ENCODE measurements at regions not wholly inside any gene's neighbourhood (a gene's known extent, or its start where the extent isn't known, plus 50 kb on each side); places are given as distances from the start of the nearest gene placed in this dataset.
"Not testable (repeated sequence)": the region's sequence is repeated elsewhere in the genome, so short reads cannot be mapped to it uniquely, and the experiment has no call there.

- Histone ChIP-seq H3K4me3 (ENCODE audit: low read length in 3 of 3) (no peak overlapping the region), H3K9ac (ENCODE audit: low read depth in 1 of 3, low read length in 3 of 3) (no peak overlapping the region), H3K27me3 (ENCODE audit: control insufficient read depth in 3 of 3, insufficient read depth in 3 of 3, low read length in 3 of 3) (peaks cover 0 to 8% (median 0%) of the 10 kb centered on the region in 3 donors), H3K36me3 (ENCODE audit: control insufficient read depth in 3 of 3, insufficient read depth in 3 of 3, low read length in 3 of 3) (no peaks in the 10 kb centered on the region), H3K4me1 (ENCODE audit: control insufficient read depth in 3 of 3, insufficient read depth in 3 of 3, low read length in 3 of 3) (no peaks in the 10 kb centered on the region), H3K9me3 (ENCODE audit: control insufficient read depth in 3 of 3, low read length in 3 of 3) (no peaks in the 10 kb centered on the region), H3K27ac (ENCODE audit: low read depth, low read length) (no peak overlapping the region)
These were observed 151.8 kb downstream of the ANKRD30BL start for GRCh38 chr2:132009874-132010521.

- Histone ChIP-seq H3K9me3 (ENCODE audit: control insufficient read depth in 3 of 3, low read length in 3 of 3) (no peaks in the 10 kb centered on the region), H3K27ac (ENCODE audit: low read depth, low read length) (no peak overlapping the region), H3K36me3 (ENCODE audit: control insufficient read depth in 3 of 3, insufficient read depth in 3 of 3, low read length in 3 of 3) (no peaks in the 10 kb centered on the region), H3K4me1 (ENCODE audit: control insufficient read depth in 3 of 3, insufficient read depth in 3 of 3, low read length in 3 of 3) (no peaks in the 10 kb centered on the region), H3K9ac (ENCODE audit: low read depth in 1 of 3, low read length in 3 of 3) (no peak overlapping the region), H3K27me3 (ENCODE audit: control insufficient read depth in 3 of 3, insufficient read depth in 3 of 3, low read length in 3 of 3) (peaks cover 0 to 8% (median 0%) of the 10 kb centered on the region in 3 donors), H3K4me3 (ENCODE audit: low read length in 3 of 3) (no peak overlapping the region)
These were observed 152.4 kb downstream of the ANKRD30BL start for GRCh38 chr2:132009177-132009873.

- not testable (repeated sequence) for H3K27ac ChIP-seq (ENCODE audit: low read depth, low read length); H3K27me3 ChIP-seq (ENCODE audit: control insufficient read depth in 3 of 3, insufficient read depth in 3 of 3, low read length in 3 of 3); H3K9ac ChIP-seq (ENCODE audit: low read depth in 1 of 3, low read length in 3 of 3); H3K9me3 ChIP-seq (ENCODE audit: control insufficient read depth in 3 of 3, low read length in 3 of 3); H3K36me3 ChIP-seq (ENCODE audit: control insufficient read depth in 3 of 3, insufficient read depth in 3 of 3, low read length in 3 of 3); H3K4me3 ChIP-seq (ENCODE audit: low read length in 3 of 3); H3K4me1 ChIP-seq (ENCODE audit: control insufficient read depth in 3 of 3, insufficient read depth in 3 of 3, low read length in 3 of 3)
These were observed 171.0 kb downstream of the ANKRD30BL start for GRCh38 chr2:131990751-131991150.

GRCh38 chr2:131966671-131967070, 195.1 kb downstream of the ANKRD30BL start:
- not testable (repeated sequence) for H3K36me3 ChIP-seq (ENCODE audit: control insufficient read depth in 3 of 3, insufficient read depth in 3 of 3, low read length in 3 of 3); H3K9ac ChIP-seq (ENCODE audit: low read depth in 1 of 3, low read length in 3 of 3); H3K4me3 ChIP-seq (ENCODE audit: low read length in 3 of 3)

GRCh38 chr2:131966256-131966655, 195.5 kb downstream of the ANKRD30BL start:
- no peaks in the 10 kb centered on the region for H3K36me3 ChIP-seq (ENCODE audit: control insufficient read depth in 3 of 3, insufficient read depth in 3 of 3, low read length in 3 of 3)
- no peaks in the 10 kb centered on the region for H3K27me3 ChIP-seq (ENCODE audit: control insufficient read depth in 3 of 3, insufficient read depth in 3 of 3, low read length in 3 of 3)
- H3K9ac ChIP-seq (ENCODE audit: low read depth in 1 of 3, low read length in 3 of 3): no peak overlapping the region
- no peaks in the 10 kb centered on the region for H3K4me1 ChIP-seq (ENCODE audit: control insufficient read depth in 3 of 3, insufficient read depth in 3 of 3, low read length in 3 of 3)
- H3K4me3 ChIP-seq (ENCODE audit: low read length in 3 of 3): no peak overlapping the region
- no peaks in the 10 kb centered on the region for H3K9me3 ChIP-seq (ENCODE audit: control insufficient read depth in 3 of 3, low read length in 3 of 3)
- no peak overlapping the region for H3K27ac ChIP-seq (ENCODE audit: low read depth, low read length)

More at GRCh38 chr2:131966671-131967070, 195.1 kb downstream of the ANKRD30BL start:
- not testable (repeated sequence) for H3K4me1 ChIP-seq (ENCODE audit: control insufficient read depth in 3 of 3, insufficient read depth in 3 of 3, low read length in 3 of 3); H3K27ac ChIP-seq (ENCODE audit: low read depth, low read length); H3K9me3 ChIP-seq (ENCODE audit: control insufficient read depth in 3 of 3, low read length in 3 of 3); H3K27me3 ChIP-seq (ENCODE audit: control insufficient read depth in 3 of 3, insufficient read depth in 3 of 3, low read length in 3 of 3)

- H3K4me1 ChIP-seq (ENCODE audit: control insufficient read depth in 3 of 3, insufficient read depth in 3 of 3, low read length in 3 of 3); H3K9ac ChIP-seq (ENCODE audit: low read depth in 1 of 3, low read length in 3 of 3); H3K27me3 ChIP-seq (ENCODE audit: control insufficient read depth in 3 of 3, insufficient read depth in 3 of 3, low read length in 3 of 3); H3K36me3 ChIP-seq (ENCODE audit: control insufficient read depth in 3 of 3, insufficient read depth in 3 of 3, low read length in 3 of 3); H3K9me3 ChIP-seq (ENCODE audit: control insufficient read depth in 3 of 3, low read length in 3 of 3); H3K27ac ChIP-seq (ENCODE audit: low read depth, low read length); H3K4me3 ChIP-seq (ENCODE audit: low read length in 3 of 3): not testable (repeated sequence)
These were observed 203.6 kb downstream of the ANKRD30BL start for GRCh38 chr2:131958019-131958609.

- not testable (repeated sequence) for H3K9ac ChIP-seq (ENCODE audit: low read depth in 1 of 3, low read length in 3 of 3); H3K4me1 ChIP-seq (ENCODE audit: control insufficient read depth in 3 of 3, insufficient read depth in 3 of 3, low read length in 3 of 3); H3K9me3 ChIP-seq (ENCODE audit: control insufficient read depth in 3 of 3, low read length in 3 of 3)
These were observed 213.1 kb downstream of the ANKRD30BL start for GRCh38 chr2:131948641-131949040.

GRCh38 chr2:131923287-131923686, 238.5 kb downstream of the ANKRD30BL start:
- not testable (repeated sequence) for H3K27me3 ChIP-seq (ENCODE audit: control insufficient read depth in 3 of 3, insufficient read depth in 3 of 3, low read length in 3 of 3); H3K4me1 ChIP-seq (ENCODE audit: control insufficient read depth in 3 of 3, insufficient read depth in 3 of 3, low read length in 3 of 3); H3K9ac ChIP-seq (ENCODE audit: low read depth in 1 of 3, low read length in 3 of 3); H3K27ac ChIP-seq (ENCODE audit: low read depth, low read length); H3K4me3 ChIP-seq (ENCODE audit: low read length in 3 of 3); H3K9me3 ChIP-seq (ENCODE audit: control insufficient read depth in 3 of 3, low read length in 3 of 3); H3K36me3 ChIP-seq (ENCODE audit: control insufficient read depth in 3 of 3, insufficient read depth in 3 of 3, low read length in 3 of 3)

More at GRCh38 chr2:131948641-131949040, 213.1 kb downstream of the ANKRD30BL start:
- not testable (repeated sequence) for H3K27me3 ChIP-seq (ENCODE audit: control insufficient read depth in 3 of 3, insufficient read depth in 3 of 3, low read length in 3 of 3); H3K4me3 ChIP-seq (ENCODE audit: low read length in 3 of 3); H3K36me3 ChIP-seq (ENCODE audit: control insufficient read depth in 3 of 3, insufficient read depth in 3 of 3, low read length in 3 of 3); H3K27ac ChIP-seq (ENCODE audit: low read depth, low read length)

- H3K27ac ChIP-seq (ENCODE audit: low read depth, low read length): not testable (repeated sequence)
These were observed 238.9 kb downstream of the ANKRD30BL start for GRCh38 chr2:131922854-131923253.

More at GRCh38 chr2:131922854-131923253, 238.9 kb downstream of the ANKRD30BL start:
- H3K4me1 ChIP-seq (ENCODE audit: control insufficient read depth in 3 of 3, insufficient read depth in 3 of 3, low read length in 3 of 3); H3K4me3 ChIP-seq (ENCODE audit: low read length in 3 of 3); H3K9me3 ChIP-seq (ENCODE audit: control insufficient read depth in 3 of 3, low read length in 3 of 3); H3K27me3 ChIP-seq (ENCODE audit: control insufficient read depth in 3 of 3, insufficient read depth in 3 of 3, low read length in 3 of 3); H3K9ac ChIP-seq (ENCODE audit: low read depth in 1 of 3, low read length in 3 of 3); H3K36me3 ChIP-seq (ENCODE audit: control insufficient read depth in 3 of 3, insufficient read depth in 3 of 3, low read length in 3 of 3): not testable (repeated sequence)
